ENCODE measurements at regions not wholly inside any gene's neighbourhood (a gene's known extent, or its start where the extent isn't known, plus 50 kb on each side); places are given as distances from the start of the nearest gene placed in this dataset.

DNA sequence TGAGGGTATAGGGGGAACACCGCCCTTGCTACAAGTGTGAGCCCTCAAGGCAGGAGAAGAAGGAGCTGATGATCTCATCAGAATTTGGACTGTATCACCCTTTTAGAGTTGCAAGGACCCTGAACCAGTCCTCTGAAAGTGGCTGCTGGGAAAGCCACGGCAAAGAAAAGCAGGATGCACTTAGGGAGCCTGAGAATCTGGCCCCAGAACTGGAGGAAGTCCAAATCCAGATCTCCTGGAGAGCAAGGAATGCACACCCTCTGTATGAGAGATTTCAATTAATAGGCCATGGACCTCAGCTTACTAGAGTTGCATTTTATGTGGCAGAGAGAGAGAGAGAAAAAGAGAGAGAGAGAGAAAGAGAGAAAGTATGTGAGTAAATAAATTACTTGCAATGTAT is 662.9 kb downstream of the CCSER2 start:
- no peaks in the 10 kb centered on the region for H3K36me3 ChIP-seq (ENCODE audit: control insufficient read depth, insufficient read depth, low read length)
- no peak for DNase-seq (ENCODE audit: low read depth in 2 of 2)
- no peak for TF ChIP-seq EZH2 (IDR thresholded peaks at IDR 0.05; ENCODE audit: low read length, missing control alignments)
- TF ChIP-seq, protein P1, sequence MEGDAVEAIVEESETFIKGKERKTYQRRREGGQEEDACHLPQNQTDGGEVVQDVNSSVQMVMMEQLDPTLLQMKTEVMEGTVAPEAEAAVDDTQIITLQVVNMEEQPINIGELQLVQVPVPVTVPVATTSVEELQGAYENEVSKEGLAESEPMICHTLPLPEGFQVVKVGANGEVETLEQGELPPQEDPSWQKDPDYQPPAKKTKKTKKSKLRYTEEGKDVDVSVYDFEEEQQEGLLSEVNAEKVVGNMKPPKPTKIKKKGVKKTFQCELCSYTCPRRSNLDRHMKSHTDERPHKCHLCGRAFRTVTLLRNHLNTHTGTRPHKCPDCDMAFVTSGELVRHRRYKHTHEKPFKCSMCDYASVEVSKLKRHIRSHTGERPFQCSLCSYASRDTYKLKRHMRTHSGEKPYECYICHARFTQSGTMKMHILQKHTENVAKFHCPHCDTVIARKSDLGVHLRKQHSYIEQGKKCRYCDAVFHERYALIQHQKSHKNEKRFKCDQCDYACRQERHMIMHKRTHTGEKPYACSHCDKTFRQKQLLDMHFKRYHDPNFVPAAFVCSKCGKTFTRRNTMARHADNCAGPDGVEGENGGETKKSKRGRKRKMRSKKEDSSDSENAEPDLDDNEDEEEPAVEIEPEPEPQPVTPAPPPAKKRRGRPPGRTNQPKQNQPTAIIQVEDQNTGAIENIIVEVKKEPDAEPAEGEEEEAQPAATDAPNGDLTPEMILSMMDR (conservative IDR thresholded peaks at IDR 0.05 in 1 of 2, IDR thresholded peaks at IDR 0.05 in 1 of 2; ENCODE audit: low read depth in 1 of 2, low read length in 2 of 2), result no peak
- no peak overlapping the region for H3K27ac ChIP-seq (ENCODE audit: insufficient read depth, low read length)
- no peaks in the 10 kb centered on the region for H3K9me3 ChIP-seq (ENCODE audit: control insufficient read depth, insufficient read depth, low read depth, low read length)
- H3K79me2 ChIP-seq (ENCODE audit: control insufficient read depth, insufficient read depth, low read length), result no peaks in the 10 kb centered on the region
- H4K20me1 ChIP-seq (ENCODE audit: control insufficient read depth, extremely low read depth, insufficient read depth, low read length), result no peaks in the 10 kb centered on the region
- no peak overlapping the region for H3K9ac ChIP-seq (ENCODE audit: insufficient read depth, low read length)
- H3K4me2 ChIP-seq (ENCODE audit: extremely low read depth, insufficient read depth, low read length), result no peak overlapping the region
- no peaks in the 10 kb centered on the region for H3K27me3 ChIP-seq (ENCODE audit: control insufficient read depth, insufficient read depth, low read length)
- no peak overlapping the region for H3K4me3 ChIP-seq (replicated peaks in 1 of 4; ENCODE audit: control extremely low read depth in 1 of 4, insufficient read depth in 1 of 4, low read depth in 3 of 4, low read length in 4 of 4)
- no peaks in the 10 kb centered on the region for H3K4me1 ChIP-seq (ENCODE audit: control insufficient read depth, extremely low read depth, insufficient read depth, low read length)
- H2AFZ ChIP-seq (ENCODE audit: low read length), result no peak overlapping the region

DNA sequence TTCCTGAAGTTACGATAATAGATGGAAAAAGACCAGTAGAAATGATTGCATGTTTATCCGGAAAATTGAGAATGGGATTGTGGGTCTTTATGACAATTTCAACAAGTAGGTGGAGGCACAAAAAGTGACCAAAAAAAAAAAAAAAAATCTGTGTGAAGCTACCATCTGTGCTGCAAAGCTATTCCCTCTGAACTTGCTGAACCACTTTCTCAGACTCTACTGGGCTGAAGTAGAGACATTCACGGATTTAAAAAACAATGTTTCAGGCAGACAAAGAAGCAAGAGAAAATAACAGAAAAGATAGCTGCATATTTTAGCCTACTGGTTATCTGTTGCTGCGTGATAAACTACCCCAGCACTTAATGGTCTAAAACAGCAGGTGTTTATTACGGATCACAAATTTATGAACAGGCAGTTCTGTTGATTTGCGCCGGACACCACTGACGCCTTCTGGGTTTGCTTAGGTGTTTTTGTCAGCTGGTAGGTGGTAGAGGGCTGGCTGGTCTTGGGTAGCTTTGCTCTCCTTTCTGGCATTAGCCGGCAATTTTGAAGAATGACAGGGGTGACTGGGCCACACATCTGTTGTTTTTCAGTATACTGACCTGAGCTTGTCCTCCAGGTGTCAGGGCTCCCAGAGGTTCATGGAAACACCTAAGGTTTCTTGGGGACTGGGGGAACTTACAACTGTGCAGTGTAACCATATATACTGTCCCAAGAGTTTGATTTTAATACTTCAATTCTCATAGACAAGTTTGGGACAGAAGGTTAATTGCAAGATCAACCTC is 665.1 kb downstream of the CCSER2 start:
- no peak for DNase-seq (ENCODE audit: low read depth in 2 of 2)
- Histone ChIP-seq H3K36me3 (ENCODE audit: control insufficient read depth, insufficient read depth, low read length) (no peaks in the 10 kb centered on the region), H3K4me1 (ENCODE audit: control insufficient read depth, extremely low read depth, insufficient read depth, low read length) (no peaks in the 10 kb centered on the region), H3K79me2 (ENCODE audit: control insufficient read depth, insufficient read depth, low read length) (no peaks in the 10 kb centered on the region), H3K27me3 (ENCODE audit: control insufficient read depth, insufficient read depth, low read length) (no peaks in the 10 kb centered on the region), H3K9me3 (ENCODE audit: control insufficient read depth, insufficient read depth, low read depth, low read length) (no peaks in the 10 kb centered on the region), H3K4me2 (ENCODE audit: extremely low read depth, insufficient read depth, low read length) (no peak overlapping the region), H3K27ac (ENCODE audit: insufficient read depth, low read length) (no peak overlapping the region), H2AFZ (ENCODE audit: low read length) (no peak overlapping the region), H3K4me3 (replicated peaks in 1 of 4; ENCODE audit: control extremely low read depth in 1 of 4, insufficient read depth in 1 of 4, low read depth in 3 of 4, low read length in 4 of 4) (no peak overlapping the region), H3K9ac (ENCODE audit: insufficient read depth, low read length) (no peak overlapping the region), H4K20me1 (ENCODE audit: control insufficient read depth, extremely low read depth, insufficient read depth, low read length) (no peaks in the 10 kb centered on the region)
- TF ChIP-seq, protein P1 (conservative IDR thresholded peaks at IDR 0.05 in 1 of 2, IDR thresholded peaks at IDR 0.05 in 1 of 2; ENCODE audit: low read depth in 1 of 2, low read length in 2 of 2), result no peak
- TF ChIP-seq EZH2 (IDR thresholded peaks at IDR 0.05; ENCODE audit: low read length, missing control alignments), result no peak

DNA sequence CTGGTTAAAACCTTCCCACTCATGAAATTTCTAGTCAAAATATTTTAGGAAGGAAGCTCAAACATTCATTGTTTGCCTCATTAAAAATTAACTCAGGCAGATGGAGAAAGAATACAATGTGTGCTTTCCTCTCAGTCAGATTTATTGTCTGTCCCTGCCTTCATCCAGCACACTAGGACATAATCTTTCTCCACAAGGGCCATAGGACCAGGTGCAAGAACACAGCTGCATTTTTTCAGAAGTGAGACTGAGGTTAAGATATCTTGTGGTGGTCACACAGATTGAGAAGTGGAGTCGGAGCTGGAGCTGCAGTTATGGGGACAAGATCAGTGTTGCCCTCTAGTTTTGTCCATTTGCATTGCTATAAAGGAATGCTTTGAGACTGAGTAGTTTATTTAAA is 666.3 kb downstream of the CCSER2 start:
- no peaks in the 10 kb centered on the region for H3K79me2 ChIP-seq (ENCODE audit: control insufficient read depth, insufficient read depth, low read length)
- no peaks in the 10 kb centered on the region for H3K9me3 ChIP-seq (ENCODE audit: control insufficient read depth, insufficient read depth, low read depth, low read length)
- H3K4me2 ChIP-seq (ENCODE audit: extremely low read depth, insufficient read depth, low read length), result no peak overlapping the region
- TF ChIP-seq EZH2 (IDR thresholded peaks at IDR 0.05; ENCODE audit: low read length, missing control alignments), result no peak
- TF ChIP-seq, protein P1 (conservative IDR thresholded peaks at IDR 0.05 in 1 of 2, IDR thresholded peaks at IDR 0.05 in 1 of 2; ENCODE audit: low read depth in 1 of 2, low read length in 2 of 2), result no peak
- no peaks in the 10 kb centered on the region for H3K4me1 ChIP-seq (ENCODE audit: control insufficient read depth, extremely low read depth, insufficient read depth, low read length)
- H4K20me1 ChIP-seq (ENCODE audit: control insufficient read depth, extremely low read depth, insufficient read depth, low read length), result no peaks in the 10 kb centered on the region
- H3K27me3 ChIP-seq (ENCODE audit: control insufficient read depth, insufficient read depth, low read length), result no peaks in the 10 kb centered on the region
- H3K9ac ChIP-seq (ENCODE audit: insufficient read depth, low read length), result no peak overlapping the region
- H3K27ac ChIP-seq (ENCODE audit: insufficient read depth, low read length), result no peak overlapping the region
- no peak overlapping the region for H2AFZ ChIP-seq (ENCODE audit: low read length)
- no peak overlapping the region for H3K4me3 ChIP-seq (replicated peaks in 1 of 4; ENCODE audit: control extremely low read depth in 1 of 4, insufficient read depth in 1 of 4, low read depth in 3 of 4, low read length in 4 of 4)
- no peaks in the 10 kb centered on the region for H3K36me3 ChIP-seq (ENCODE audit: control insufficient read depth, insufficient read depth, low read length)
- no peak for DNase-seq (ENCODE audit: low read depth in 2 of 2)

Measured in fibroblast of lung (primary cell).